ENCODE measurements at regions not wholly inside any gene's neighbourhood (a gene's known extent, or its start where the extent isn't known, plus 50 kb on each side); places are given as distances from the start of the nearest gene placed in this dataset.

GRCh38 chr5:88450239-88450638 lies 181.6 kb upstream of the TMEM161B start:
- no peak for TF ChIP-seq CTCF (conservative IDR thresholded peaks at IDR 0.05; ENCODE audit: low read length)
- TF ChIP-seq EZH2phosphoT487 (IDR thresholded peaks at IDR 0.05; ENCODE audit: borderline replicate concordance, low read depth, low read length), result no peak
